Gastrocnemius medialis (tissue), 4 donors: ENCODE measurements at regions not wholly inside any gene's neighbourhood (a gene's known extent, or its start where the extent isn't known, plus 50 kb on each side); places are given as distances from the start of the nearest gene placed in this dataset.
"Not testable (repeated sequence)": the region's sequence is repeated elsewhere in the genome, so short reads cannot be mapped to it uniquely, and the experiment has no call there.

Experiments used
- POLR2A ChIP-seq, 2 donors: fragments of 450-650 bp; IDR thresholded peaks; one replicate each; pipeline ENCODE4 v1.6.1; 2017; ENCODE audit warnings: antibody characterized with exemption in 2 of 2, mild to moderate bottlenecking in 2 of 2, moderate library complexity in 2 of 2
- TF ChIP-seq, protein P1 (sequence below), 5 experiments: fragments of 450-650 bp in 3 of 5; fragments of 200-600 bp in 2 of 5; sonication (generic) in 2 of 5; IDR thresholded peaks in 4 of 5; conservative IDR thresholded peaks in 1 of 5; 1 replicate in 4 of 5; 2 replicates in 1 of 5; pipeline ENCODE4 v1.5.1; 2016 to 2019; ENCODE audit warnings: antibody characterized with exemption in 5 of 5, mild to moderate bottlenecking in 3 of 5, moderate library complexity in 3 of 5

DNA sequence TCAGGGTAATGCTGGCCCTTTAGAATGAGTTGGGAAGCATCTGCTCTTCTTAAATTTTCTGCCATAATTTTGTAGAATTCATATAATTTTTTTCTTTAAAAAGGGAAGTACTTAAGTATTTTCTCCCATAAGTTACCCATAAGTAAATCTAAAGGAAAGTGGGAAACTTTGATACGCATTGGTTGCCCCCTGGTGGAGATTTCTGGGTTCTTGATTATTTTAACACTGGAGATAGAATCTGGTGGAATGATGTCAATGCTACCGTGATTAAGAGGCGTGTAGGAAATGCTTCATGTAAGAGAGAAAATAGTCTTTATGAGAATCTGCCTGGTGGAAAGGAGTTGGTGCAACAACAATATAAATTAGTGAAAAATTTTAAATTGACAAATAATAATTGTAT lies 65.6 kb downstream of the OR4F15 start:
- TF ChIP-seq, protein P1, sequence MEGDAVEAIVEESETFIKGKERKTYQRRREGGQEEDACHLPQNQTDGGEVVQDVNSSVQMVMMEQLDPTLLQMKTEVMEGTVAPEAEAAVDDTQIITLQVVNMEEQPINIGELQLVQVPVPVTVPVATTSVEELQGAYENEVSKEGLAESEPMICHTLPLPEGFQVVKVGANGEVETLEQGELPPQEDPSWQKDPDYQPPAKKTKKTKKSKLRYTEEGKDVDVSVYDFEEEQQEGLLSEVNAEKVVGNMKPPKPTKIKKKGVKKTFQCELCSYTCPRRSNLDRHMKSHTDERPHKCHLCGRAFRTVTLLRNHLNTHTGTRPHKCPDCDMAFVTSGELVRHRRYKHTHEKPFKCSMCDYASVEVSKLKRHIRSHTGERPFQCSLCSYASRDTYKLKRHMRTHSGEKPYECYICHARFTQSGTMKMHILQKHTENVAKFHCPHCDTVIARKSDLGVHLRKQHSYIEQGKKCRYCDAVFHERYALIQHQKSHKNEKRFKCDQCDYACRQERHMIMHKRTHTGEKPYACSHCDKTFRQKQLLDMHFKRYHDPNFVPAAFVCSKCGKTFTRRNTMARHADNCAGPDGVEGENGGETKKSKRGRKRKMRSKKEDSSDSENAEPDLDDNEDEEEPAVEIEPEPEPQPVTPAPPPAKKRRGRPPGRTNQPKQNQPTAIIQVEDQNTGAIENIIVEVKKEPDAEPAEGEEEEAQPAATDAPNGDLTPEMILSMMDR (IDR thresholded peaks at IDR 0.05 in 4 of 5, conservative IDR thresholded peaks at IDR 0.05 in 1 of 5) = not testable (repeated sequence)
- TF ChIP-seq POLR2A (IDR thresholded peaks at IDR 0.05) = not testable (repeated sequence)
